CD4-positive, alpha-beta T cell (primary cell): ENCODE measurements at regions not wholly inside any gene's neighbourhood (a gene's known extent, or its start where the extent isn't known, plus 50 kb on each side); places are given as distances from the start of the nearest gene placed in this dataset.

Experiments used
- ATAC-seq: fragments of 200-7000 bp; cut with Tn5 transposase; one replicate; pipeline ENCODE4 v1.10.0; 2022; ENCODE audit warnings: mild to moderate bottlenecking; ENCODE audit not compliant: poor library complexity
- CTCF ChIA-PET: fragments of 350-600 bp; sonication (Branson Sonifier 250); formaldehyde crosslinking; loops from one replicate; lab custom pipeline; 2021; ENCODE audit warnings: antibody characterized with exemption, inconsistent platforms; lab: Charles Lee
- POLR2A ChIA-PET: fragments of 350-600 bp; sonication (Branson Sonifier 250); formaldehyde crosslinking; loops from one replicate; lab custom pipeline; 2021; ENCODE audit warnings: antibody characterized with exemption, inconsistent platforms; lab: Charles Lee
- DNase-seq, 14 experiments: peaks; one replicate each; pipeline ENCODE4 v3.0.0-alpha.2; 2013 to 2020; ENCODE audit warnings: mixed read lengths in 2 of 14
- H3K27ac ChIP-seq, 2 donors: one replicate each; pipeline versions ENCODE4 v1.5.1 to v1.7.0; 2013; ENCODE audit warnings: low read length in 2 of 2, low read depth in 1 of 2, mild to moderate bottlenecking in 1 of 2
- H3K27me3 ChIP-seq, 2 experiments: 1 replicate in 1 of 2; 2 replicates in 1 of 2; pipeline versions ENCODE4 v1.6.1 to v1.7.0; 2013; ENCODE audit warnings: low read length in 2 of 2, control low read depth in 1 of 2, mild to moderate bottlenecking in 1 of 2, moderate library complexity in 1 of 2; ENCODE audit not compliant: insufficient read depth in 2 of 2, control insufficient read depth in 1 of 2
- H3K36me3 ChIP-seq: one replicate; pipeline ENCODE4 v1.6.1; 2013; ENCODE audit warnings: low read length, control low read depth; ENCODE audit not compliant: insufficient read depth
- H3K4me1 ChIP-seq: one replicate; pipeline ENCODE4 v1.6.1; 2013; ENCODE audit warnings: low read length, control low read depth; ENCODE audit not compliant: insufficient read depth
- H3K4me3 ChIP-seq: one replicate; pipeline ENCODE4 v1.5.1; 2013; ENCODE audit warnings: mild to moderate bottlenecking, low read length, moderate library complexity
- H3K9me3 ChIP-seq, 2 experiments: 1 replicate in 1 of 2; 2 replicates in 1 of 2; pipeline versions ENCODE4 v1.6.1 to v1.7.0; 2013; ENCODE audit warnings: low read length in 2 of 2, mild to moderate bottlenecking in 2 of 2, control low read depth in 1 of 2, moderate library complexity in 1 of 2; ENCODE audit not compliant: control insufficient read depth in 1 of 2, insufficient read depth in 1 of 2
- H3K27ac Mint-ChIP-seq: one replicate; pipeline ENCODE4 v1.8.0; 2020; ENCODE audit warnings: mixed read lengths
- H3K27me3 Mint-ChIP-seq: one replicate; pipeline ENCODE4 v1.8.0; 2021; ENCODE audit warnings: mixed read lengths
- H3K36me3 Mint-ChIP-seq: one replicate; pipeline ENCODE4 v1.8.0; 2021; ENCODE audit warnings: low read depth, mixed read lengths
- H3K4me1 Mint-ChIP-seq: one replicate; pipeline ENCODE4 v1.8.0; 2021; ENCODE audit warnings: low read depth, mixed read lengths
- H3K4me3 Mint-ChIP-seq: one replicate; pipeline ENCODE4 v1.8.0; 2020; ENCODE audit warnings: mild to moderate bottlenecking, mixed read lengths
- H3K9me3 Mint-ChIP-seq: one replicate; pipeline ENCODE4 v1.8.0; 2020; ENCODE audit warnings: mixed read lengths
- intact Hi-C, 2 experiments: fragments of 100-400 bp; cut with DNase I in 1 of 2; cut with micrococcal nuclease in 1 of 2; formaldehyde crosslinking; loops; one replicate each; pipeline versions ENCODE4 v1.15.1 to v1.9.0; 2023 to 2025; cut with DNase I, micrococcal nuclease
- TF ChIP-seq, protein P1 (sequence below): fragments of 200-600 bp; IDR thresholded peaks from one replicate; pipeline ENCODE4 v1.8.0; 2022; ENCODE audit warnings: antibody characterized with exemption, mild to moderate bottlenecking

DNA sequence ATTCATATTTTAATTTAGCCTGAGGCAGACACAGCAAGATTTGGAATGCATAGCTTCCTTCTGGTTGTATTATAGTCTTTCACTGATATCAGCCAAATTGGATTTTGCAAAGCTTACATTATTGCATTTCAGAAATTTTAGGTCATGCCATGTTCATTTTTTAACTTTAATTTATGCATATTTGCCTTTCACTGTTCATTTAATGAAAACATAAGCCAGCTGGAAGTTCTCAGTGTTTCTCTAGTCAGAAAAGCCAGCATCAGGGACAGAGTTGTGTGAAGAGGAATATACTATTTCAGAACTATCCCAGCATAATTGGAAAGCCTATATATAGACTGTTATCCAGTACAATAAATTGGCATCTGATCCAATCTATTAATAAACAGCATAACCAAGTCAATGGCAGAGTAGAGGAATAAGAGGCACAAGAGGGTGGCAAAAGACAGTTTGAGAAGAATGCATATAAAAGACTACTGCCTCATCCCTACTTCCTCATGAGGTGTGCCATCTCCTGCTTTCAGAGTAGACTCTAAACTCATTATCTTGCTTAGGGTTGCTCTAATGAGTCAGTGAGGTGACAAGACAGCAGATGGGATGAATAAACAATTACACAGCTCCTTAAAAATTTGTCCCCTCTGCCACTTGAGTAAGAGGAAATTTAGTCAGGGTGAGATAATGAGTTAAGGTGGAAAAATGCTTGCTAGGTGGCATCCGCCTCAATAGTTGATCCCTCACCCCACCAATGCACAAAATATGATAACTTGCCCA, 159.8 kb upstream of the HCRTR2 start:
- no peak for ATAC-seq
- CTCF ChIA-PET = interaction anchor here (0.5 kb wide), 1 partner anchor 87 kb away, joined by 3 read pairs; no protein-coding TSS in a partner anchor
- Mint-ChIP-seq H3K27ac (no peak overlapping the region), H3K4me3 (no peak overlapping the region), H3K27me3 (no peaks in the 10 kb centered on the region), H3K9me3 (peaks cover 11% of the 10 kb centered on the region), H3K36me3 (no peaks in the 10 kb centered on the region), H3K4me1 (no peaks in the 10 kb centered on the region)
- H3K27me3 ChIP-seq = no peaks in the 10 kb centered on the region
- no peak for DNase-seq
- H3K36me3 ChIP-seq = no peaks in the 10 kb centered on the region
- POLR2A ChIA-PET = no interaction called here
- TF ChIP-seq, protein P1, sequence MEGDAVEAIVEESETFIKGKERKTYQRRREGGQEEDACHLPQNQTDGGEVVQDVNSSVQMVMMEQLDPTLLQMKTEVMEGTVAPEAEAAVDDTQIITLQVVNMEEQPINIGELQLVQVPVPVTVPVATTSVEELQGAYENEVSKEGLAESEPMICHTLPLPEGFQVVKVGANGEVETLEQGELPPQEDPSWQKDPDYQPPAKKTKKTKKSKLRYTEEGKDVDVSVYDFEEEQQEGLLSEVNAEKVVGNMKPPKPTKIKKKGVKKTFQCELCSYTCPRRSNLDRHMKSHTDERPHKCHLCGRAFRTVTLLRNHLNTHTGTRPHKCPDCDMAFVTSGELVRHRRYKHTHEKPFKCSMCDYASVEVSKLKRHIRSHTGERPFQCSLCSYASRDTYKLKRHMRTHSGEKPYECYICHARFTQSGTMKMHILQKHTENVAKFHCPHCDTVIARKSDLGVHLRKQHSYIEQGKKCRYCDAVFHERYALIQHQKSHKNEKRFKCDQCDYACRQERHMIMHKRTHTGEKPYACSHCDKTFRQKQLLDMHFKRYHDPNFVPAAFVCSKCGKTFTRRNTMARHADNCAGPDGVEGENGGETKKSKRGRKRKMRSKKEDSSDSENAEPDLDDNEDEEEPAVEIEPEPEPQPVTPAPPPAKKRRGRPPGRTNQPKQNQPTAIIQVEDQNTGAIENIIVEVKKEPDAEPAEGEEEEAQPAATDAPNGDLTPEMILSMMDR = no peak
- peaks cover 0 to 4% of the 10 kb centered on the region in 2 experiments for H3K9me3 ChIP-seq
- H3K4me3 ChIP-seq = no peak overlapping the region
- H3K27ac ChIP-seq = no peak overlapping the region
- H3K4me1 ChIP-seq = no peaks in the 10 kb centered on the region
- intact Hi-C loops = no loop called here

DNA sequence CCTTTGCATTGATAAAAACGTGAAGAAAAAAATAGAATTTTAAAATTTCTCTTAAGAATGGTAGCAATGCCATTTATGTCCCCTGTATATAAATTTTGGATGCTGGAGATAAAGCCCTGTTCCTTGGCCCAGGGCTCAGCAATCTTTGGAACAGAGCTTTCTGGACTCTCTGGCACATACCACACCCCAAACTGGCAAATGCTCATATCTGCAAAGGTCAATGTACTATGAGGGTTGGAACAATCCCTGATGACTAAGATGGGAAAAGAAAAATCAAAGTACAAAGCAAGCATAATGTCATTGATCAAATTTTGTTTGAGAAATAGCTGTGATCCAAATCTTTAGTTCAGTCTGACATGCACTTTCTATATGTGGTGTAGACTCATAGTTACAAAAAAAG, 158.1 kb upstream of the HCRTR2 start:
- Histone ChIP-seq H3K4me3 (no peak overlapping the region), H3K4me1 (no peaks in the 10 kb centered on the region), H3K9me3 (no peaks in the 10 kb centered on the region), H3K36me3 (no peaks in the 10 kb centered on the region), H3K27ac (no peak overlapping the region), H3K27me3 (no peaks in the 10 kb centered on the region)
- TF ChIP-seq, protein P1 = no peak
- Mint-ChIP-seq H3K36me3 (no peaks in the 10 kb centered on the region), H3K27me3 (no peaks in the 10 kb centered on the region), H3K27ac (no peak overlapping the region), H3K4me3 (no peak overlapping the region), H3K4me1 (no peaks in the 10 kb centered on the region), H3K9me3 (peaks cover 5% of the 10 kb centered on the region)
- CTCF ChIA-PET = no interaction called here
- POLR2A ChIA-PET = no interaction called here
- DNase-seq = no peak
- intact Hi-C loops = no loop called here
- no peak for ATAC-seq

DNA sequence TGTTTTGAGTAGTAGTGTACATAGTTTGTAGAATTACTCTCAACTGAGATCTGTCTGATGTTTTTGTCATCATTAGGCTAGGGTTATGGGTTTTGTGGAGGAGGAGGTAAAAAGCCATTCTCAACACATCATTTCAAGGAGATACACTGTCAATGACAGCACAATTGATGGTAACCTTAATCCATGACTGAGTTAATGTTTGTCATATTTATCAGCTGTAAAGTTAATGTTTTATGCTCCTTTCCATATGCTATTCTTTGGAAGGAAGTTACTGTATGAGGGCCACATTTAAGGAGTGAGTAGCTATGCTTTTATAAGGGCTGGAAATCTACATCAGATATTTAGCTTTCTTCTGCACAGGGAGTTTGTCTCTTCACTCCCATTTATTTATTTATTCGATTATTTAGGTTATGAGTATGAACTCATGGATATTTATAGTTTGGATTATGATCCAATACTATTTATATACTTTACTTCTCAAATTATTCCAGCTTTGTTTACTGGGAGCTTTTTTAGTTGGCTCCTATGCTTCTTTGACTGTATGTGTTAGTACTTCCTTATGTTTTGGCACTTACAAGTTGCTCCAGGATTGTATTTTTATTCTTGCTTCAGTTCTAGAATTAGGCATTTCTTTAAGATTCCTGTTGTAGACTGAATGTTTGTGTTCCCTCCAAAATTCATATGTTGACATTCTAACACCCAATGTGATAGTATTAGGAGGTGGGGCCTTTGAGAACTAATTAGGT, 156.6 kb upstream of the HCRTR2 start:
- no peak overlapping the region for H3K4me3 ChIP-seq
- ChIA-PET POLR2A (no interaction called here), CTCF (no interaction called here)
- H3K9me3 ChIP-seq = no peaks in the 10 kb centered on the region
- H3K4me1 ChIP-seq = no peaks in the 10 kb centered on the region
- H3K4me1 Mint-ChIP-seq = no peaks in the 10 kb centered on the region
- peaks cover 5% of the 10 kb centered on the region for H3K9me3 Mint-ChIP-seq
- H3K4me3 Mint-ChIP-seq = no peak overlapping the region
- no peaks in the 10 kb centered on the region for H3K36me3 ChIP-seq
- H3K27me3 ChIP-seq = no peaks in the 10 kb centered on the region
- no peak for ATAC-seq
- TF ChIP-seq, protein P1 = no peak
- H3K27ac Mint-ChIP-seq = no peak overlapping the region
- no peaks in the 10 kb centered on the region for H3K36me3 Mint-ChIP-seq
- no peak overlapping the region for H3K27ac ChIP-seq
- no peak for DNase-seq
- intact Hi-C loops = no loop called here
- H3K27me3 Mint-ChIP-seq = no peaks in the 10 kb centered on the region
